Epithelial cell of proximal tubule (primary cell): ENCODE measurements at regions not wholly inside any gene's neighbourhood (a gene's known extent, or its start where the extent isn't known, plus 50 kb on each side); places are given as distances from the start of the nearest gene placed in this dataset.

ENCODE experiments used
- DNase-seq: peaks from one replicate; pipeline ENCODE4 v3.0.0-alpha.2; 2011; ENCODE audit warnings: low read depth
- H3K4me3 ChIP-seq: 2 replicates; pipeline ENCODE4 v1.5.1; 2011; ENCODE audit warnings: low read depth, mild to moderate bottlenecking, low read length
- CTCF ChIP-seq: conservative IDR thresholded peaks from 2 replicates; pipeline ENCODE4 v1.5.1; 2012; ENCODE audit warnings: low read depth, mild to moderate bottlenecking, low read length

- TF ChIP-seq CTCF: no peak
- no peak for DNase-seq
- no peak overlapping the region for H3K4me3 ChIP-seq
Measured at GRCh38 chr15:94740469-94740868, 509.1 kb downstream of the MCTP2 start.

- H3K4me3 ChIP-seq: no peak overlapping the region
- no peak for TF ChIP-seq CTCF
- DNase-seq: no peak
Measured at GRCh38 chr15:94743668-94744067, 512.3 kb downstream of the MCTP2 start.

GRCh38 chr15:94744080-94744793 lies 512.9 kb downstream of the MCTP2 start:
- no peak for TF ChIP-seq CTCF
- H3K4me3 ChIP-seq: no peak overlapping the region
- DNase-seq: no peak

- H3K4me3 ChIP-seq: no peak overlapping the region
- no peak for TF ChIP-seq CTCF
- no peak for DNase-seq
Measured at GRCh38 chr15:94745371-94745770, 514.0 kb downstream of the MCTP2 start.

GRCh38 chr15:94747510-94747909 lies 516.1 kb downstream of the MCTP2 start:
- DNase-seq: no peak
- H3K4me3 ChIP-seq: no peak overlapping the region
- no peak for TF ChIP-seq CTCF

- no peak for DNase-seq
- no peak for TF ChIP-seq CTCF
- H3K4me3 ChIP-seq: no peak overlapping the region
Measured at GRCh38 chr15:94749811-94750617, 518.7 kb downstream of the MCTP2 start.
